Fibroblast of mammary gland (primary cell): ENCODE measurements at regions not wholly inside any gene's neighbourhood (a gene's known extent, or its start where the extent isn't known, plus 50 kb on each side); places are given as distances from the start of the nearest gene placed in this dataset.

ENCODE experiments used
- DNase-seq: peaks from one replicate; pipeline ENCODE4 v3.0.0-alpha.2; 2010; ENCODE audit warnings: low read depth
- H3K4me3 ChIP-seq: 2 replicates; pipeline ENCODE4 v1.5.1; 2011; ENCODE audit warnings: low read depth, mild to moderate bottlenecking, low read length, moderate library complexity; ENCODE audit not compliant: control insufficient read depth
- CTCF ChIP-seq: conservative IDR thresholded peaks from 2 replicates; pipeline ENCODE4 v1.5.1; 2011; ENCODE audit warnings: low read depth, low read length, inconsistent platforms; ENCODE audit not compliant: control insufficient read depth, insufficient read depth

- DNase-seq: no peak
- H3K4me3 ChIP-seq: no peak overlapping the region
- no peak for TF ChIP-seq CTCF
Observed at GRCh38 chr1:240008298-240008697, 83.4 kb upstream of the FMN2 start.

GRCh38 chr1:240014051-240014450 lies 77.6 kb upstream of the FMN2 start:
- no peak for TF ChIP-seq CTCF
- no peak overlapping the region for H3K4me3 ChIP-seq
- DNase-seq: no peak

- no peak overlapping the region for H3K4me3 ChIP-seq
- DNase-seq: no peak
- TF ChIP-seq CTCF: no peak
Observed at GRCh38 chr1:240018617-240019016, 73.1 kb upstream of the FMN2 start.

- DNase-seq: no peak
- TF ChIP-seq CTCF: no peak
- H3K4me3 ChIP-seq: no peak overlapping the region
Observed at GRCh38 chr1:240019524-240019923, 72.2 kb upstream of the FMN2 start.

- TF ChIP-seq CTCF: no peak
- no peak for DNase-seq
- H3K4me3 ChIP-seq: no peak overlapping the region
Observed at GRCh38 chr1:240020871-240021270, 70.8 kb upstream of the FMN2 start.

- no peak overlapping the region for H3K4me3 ChIP-seq
- DNase-seq: no peak
- TF ChIP-seq CTCF: no peak
Observed at GRCh38 chr1:240021709-240022108, 70.0 kb upstream of the FMN2 start.

- peak; percentile 62 for DNase-seq
- H3K4me3 ChIP-seq: no peak overlapping the region
- TF ChIP-seq CTCF: peak; percentile 99
Observed at GRCh38 chr1:240027059-240027462, 64.6 kb upstream of the FMN2 start.
